HEK293 (cell line): ENCODE measurements at regions not wholly inside any gene's neighbourhood (a gene's known extent, or its start where the extent isn't known, plus 50 kb on each side); places are given as distances from the start of the nearest gene placed in this dataset.

Experiments
- OSR2 ChIP-seq: fragments of 450-650 bp; formaldehyde crosslinking; IDR thresholded peaks from 2 replicates; pipeline ENCODE4 v1.5.1; 2016; ENCODE audit warnings: missing biosample characterization, missing genetic modification characterization
- TCF7L2 ChIP-seq: IDR thresholded peaks from 2 replicates; pipeline ENCODE4 v1.6.1; 2011; ENCODE audit warnings: low read depth, mild to moderate bottlenecking, inconsistent platforms, low read length, moderate library complexity, borderline replicate concordance
- ZNF114 ChIP-seq: fragments of 450-650 bp; formaldehyde crosslinking; IDR thresholded peaks from 2 replicates; pipeline ENCODE4 v1.5.0; 2017; ENCODE audit warnings: missing biosample characterization, missing genetic modification characterization
- ZNF404 ChIP-seq: fragments of 450-650 bp; formaldehyde crosslinking; IDR thresholded peaks from 2 replicates; pipeline ENCODE4 v1.5.1; 2017; ENCODE audit warnings: missing biosample characterization, missing genetic modification characterization
- ZNF501 ChIP-seq: fragments of 450-650 bp; formaldehyde crosslinking; IDR thresholded peaks from 2 replicates; pipeline ENCODE4 v1.5.1; 2016; ENCODE audit warnings: missing biosample characterization, missing genetic modification characterization
- ZNF521 ChIP-seq: fragments of 450-650 bp; formaldehyde crosslinking; IDR thresholded peaks from 2 replicates; pipeline ENCODE4 v1.5.1; 2017; ENCODE audit warnings: missing biosample characterization, mild to moderate bottlenecking, missing genetic modification characterization
- ZNF610 ChIP-seq: fragments of 450-650 bp; formaldehyde crosslinking; IDR thresholded peaks from 2 replicates; pipeline ENCODE4 v1.5.1; 2016; ENCODE audit warnings: missing biosample characterization, missing genetic modification characterization, borderline replicate concordance
- ZNF670 ChIP-seq: fragments of 450-650 bp; formaldehyde crosslinking; IDR thresholded peaks from 2 replicates; pipeline ENCODE4 v1.5.1; 2016; ENCODE audit warnings: missing biosample characterization, missing genetic modification characterization, low read depth
- TF ChIP-seq, protein P1 (sequence below): fragments of 450-650 bp; formaldehyde crosslinking; IDR thresholded peaks from 2 replicates; pipeline ENCODE4 v1.5.1; 2016; ENCODE audit warnings: missing biosample characterization, missing genetic modification characterization
- TF ChIP-seq, protein P2 (sequence below): fragments of 450-650 bp; formaldehyde crosslinking; IDR thresholded peaks from 2 replicates; pipeline ENCODE4 v1.5.1; 2017; ENCODE audit warnings: missing biosample characterization, missing genetic modification characterization
- TF ChIP-seq, protein P3 (sequence below): fragments of 450-650 bp; formaldehyde crosslinking; IDR thresholded peaks from 2 replicates; pipeline ENCODE4 v1.5.1; 2017; ENCODE audit warnings: missing biosample characterization, missing genetic modification characterization
- TF ChIP-seq, protein P4 (sequence below): fragments of 450-650 bp; formaldehyde crosslinking; IDR thresholded peaks from 2 replicates; pipeline ENCODE4 v1.5.0; 2017; ENCODE audit warnings: missing biosample characterization, missing genetic modification characterization, borderline replicate concordance
- TF ChIP-seq, protein P5 (sequence below): IDR thresholded peaks from 2 replicates; pipeline ENCODE4 v1.6.1; 2011; ENCODE audit warnings: mild to moderate bottlenecking, low read depth, low read length, borderline replicate concordance
- TF ChIP-seq, protein P6 (sequence below): fragments of 450-650 bp; formaldehyde crosslinking; IDR thresholded peaks from 2 replicates; pipeline ENCODE4 v1.5.1; 2016; ENCODE audit warnings: missing biosample characterization, missing genetic modification characterization

DNA sequence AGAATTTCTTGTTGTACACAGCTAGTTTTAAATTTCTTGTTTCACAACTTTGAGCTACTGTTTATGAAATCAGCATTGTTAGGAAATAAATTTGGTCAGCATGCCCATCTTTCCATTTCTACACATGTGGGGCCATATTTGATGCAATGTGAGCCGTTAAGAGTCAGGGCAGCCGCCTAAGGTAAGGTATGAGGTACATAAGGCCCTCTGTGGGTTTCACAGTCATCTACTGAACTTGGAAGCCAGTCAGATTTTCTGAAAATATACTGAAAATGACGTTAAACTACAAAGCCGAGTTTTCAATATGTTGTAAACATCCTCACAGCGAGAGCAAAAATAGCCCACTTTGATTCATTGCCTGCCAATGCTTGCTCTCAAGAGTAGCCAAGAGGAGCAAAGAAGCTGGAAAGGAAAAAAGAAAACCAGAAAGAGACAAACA is 94.7 kb upstream of the PDZRN3 start:
- TF ChIP-seq, protein P1, sequence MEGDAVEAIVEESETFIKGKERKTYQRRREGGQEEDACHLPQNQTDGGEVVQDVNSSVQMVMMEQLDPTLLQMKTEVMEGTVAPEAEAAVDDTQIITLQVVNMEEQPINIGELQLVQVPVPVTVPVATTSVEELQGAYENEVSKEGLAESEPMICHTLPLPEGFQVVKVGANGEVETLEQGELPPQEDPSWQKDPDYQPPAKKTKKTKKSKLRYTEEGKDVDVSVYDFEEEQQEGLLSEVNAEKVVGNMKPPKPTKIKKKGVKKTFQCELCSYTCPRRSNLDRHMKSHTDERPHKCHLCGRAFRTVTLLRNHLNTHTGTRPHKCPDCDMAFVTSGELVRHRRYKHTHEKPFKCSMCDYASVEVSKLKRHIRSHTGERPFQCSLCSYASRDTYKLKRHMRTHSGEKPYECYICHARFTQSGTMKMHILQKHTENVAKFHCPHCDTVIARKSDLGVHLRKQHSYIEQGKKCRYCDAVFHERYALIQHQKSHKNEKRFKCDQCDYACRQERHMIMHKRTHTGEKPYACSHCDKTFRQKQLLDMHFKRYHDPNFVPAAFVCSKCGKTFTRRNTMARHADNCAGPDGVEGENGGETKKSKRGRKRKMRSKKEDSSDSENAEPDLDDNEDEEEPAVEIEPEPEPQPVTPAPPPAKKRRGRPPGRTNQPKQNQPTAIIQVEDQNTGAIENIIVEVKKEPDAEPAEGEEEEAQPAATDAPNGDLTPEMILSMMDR = no peak
- no peak for TF ChIP-seq TCF7L2
- no peak for TF ChIP-seq ZNF114 (tag by site-specific recombination)
- no peak for TF ChIP-seq ZNF521 (tag by site-specific recombination)
- no peak for TF ChIP-seq ZNF610 (tag by site-specific recombination)
- no peak for TF ChIP-seq ZNF404 (tag by site-specific recombination)
- TF ChIP-seq, protein P2, sequence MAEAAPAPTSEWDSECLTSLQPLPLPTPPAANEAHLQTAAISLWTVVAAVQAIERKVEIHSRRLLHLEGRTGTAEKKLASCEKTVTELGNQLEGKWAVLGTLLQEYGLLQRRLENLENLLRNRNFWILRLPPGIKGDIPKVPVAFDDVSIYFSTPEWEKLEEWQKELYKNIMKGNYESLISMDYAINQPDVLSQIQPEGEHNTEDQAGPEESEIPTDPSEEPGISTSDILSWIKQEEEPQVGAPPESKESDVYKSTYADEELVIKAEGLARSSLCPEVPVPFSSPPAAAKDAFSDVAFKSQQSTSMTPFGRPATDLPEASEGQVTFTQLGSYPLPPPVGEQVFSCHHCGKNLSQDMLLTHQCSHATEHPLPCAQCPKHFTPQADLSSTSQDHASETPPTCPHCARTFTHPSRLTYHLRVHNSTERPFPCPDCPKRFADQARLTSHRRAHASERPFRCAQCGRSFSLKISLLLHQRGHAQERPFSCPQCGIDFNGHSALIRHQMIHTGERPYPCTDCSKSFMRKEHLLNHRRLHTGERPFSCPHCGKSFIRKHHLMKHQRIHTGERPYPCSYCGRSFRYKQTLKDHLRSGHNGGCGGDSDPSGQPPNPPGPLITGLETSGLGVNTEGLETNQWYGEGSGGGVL (tag by site-specific recombination) = no peak
- no peak for TF ChIP-seq OSR2 (tag by site-specific recombination)
- TF ChIP-seq, protein P3, sequence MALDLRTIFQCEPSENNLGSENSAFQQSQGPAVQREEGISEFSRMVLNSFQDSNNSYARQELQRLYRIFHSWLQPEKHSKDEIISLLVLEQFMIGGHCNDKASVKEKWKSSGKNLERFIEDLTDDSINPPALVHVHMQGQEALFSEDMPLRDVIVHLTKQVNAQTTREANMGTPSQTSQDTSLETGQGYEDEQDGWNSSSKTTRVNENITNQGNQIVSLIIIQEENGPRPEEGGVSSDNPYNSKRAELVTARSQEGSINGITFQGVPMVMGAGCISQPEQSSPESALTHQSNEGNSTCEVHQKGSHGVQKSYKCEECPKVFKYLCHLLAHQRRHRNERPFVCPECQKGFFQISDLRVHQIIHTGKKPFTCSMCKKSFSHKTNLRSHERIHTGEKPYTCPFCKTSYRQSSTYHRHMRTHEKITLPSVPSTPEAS (tag by site-specific recombination) = no peak
- TF ChIP-seq ZNF670 (tag by site-specific recombination) = no peak
- no peak for TF ChIP-seq ZNF501
- TF ChIP-seq, protein P4, sequence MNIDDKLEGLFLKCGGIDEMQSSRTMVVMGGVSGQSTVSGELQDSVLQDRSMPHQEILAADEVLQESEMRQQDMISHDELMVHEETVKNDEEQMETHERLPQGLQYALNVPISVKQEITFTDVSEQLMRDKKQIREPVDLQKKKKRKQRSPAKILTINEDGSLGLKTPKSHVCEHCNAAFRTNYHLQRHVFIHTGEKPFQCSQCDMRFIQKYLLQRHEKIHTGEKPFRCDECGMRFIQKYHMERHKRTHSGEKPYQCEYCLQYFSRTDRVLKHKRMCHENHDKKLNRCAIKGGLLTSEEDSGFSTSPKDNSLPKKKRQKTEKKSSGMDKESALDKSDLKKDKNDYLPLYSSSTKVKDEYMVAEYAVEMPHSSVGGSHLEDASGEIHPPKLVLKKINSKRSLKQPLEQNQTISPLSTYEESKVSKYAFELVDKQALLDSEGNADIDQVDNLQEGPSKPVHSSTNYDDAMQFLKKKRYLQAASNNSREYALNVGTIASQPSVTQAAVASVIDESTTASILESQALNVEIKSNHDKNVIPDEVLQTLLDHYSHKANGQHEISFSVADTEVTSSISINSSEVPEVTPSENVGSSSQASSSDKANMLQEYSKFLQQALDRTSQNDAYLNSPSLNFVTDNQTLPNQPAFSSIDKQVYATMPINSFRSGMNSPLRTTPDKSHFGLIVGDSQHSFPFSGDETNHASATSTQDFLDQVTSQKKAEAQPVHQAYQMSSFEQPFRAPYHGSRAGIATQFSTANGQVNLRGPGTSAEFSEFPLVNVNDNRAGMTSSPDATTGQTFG = no peak
- TF ChIP-seq, protein P5, sequence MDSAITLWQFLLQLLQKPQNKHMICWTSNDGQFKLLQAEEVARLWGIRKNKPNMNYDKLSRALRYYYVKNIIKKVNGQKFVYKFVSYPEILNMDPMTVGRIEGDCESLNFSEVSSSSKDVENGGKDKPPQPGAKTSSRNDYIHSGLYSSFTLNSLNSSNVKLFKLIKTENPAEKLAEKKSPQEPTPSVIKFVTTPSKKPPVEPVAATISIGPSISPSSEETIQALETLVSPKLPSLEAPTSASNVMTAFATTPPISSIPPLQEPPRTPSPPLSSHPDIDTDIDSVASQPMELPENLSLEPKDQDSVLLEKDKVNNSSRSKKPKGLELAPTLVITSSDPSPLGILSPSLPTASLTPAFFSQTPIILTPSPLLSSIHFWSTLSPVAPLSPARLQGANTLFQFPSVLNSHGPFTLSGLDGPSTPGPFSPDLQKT = no peak
- TF ChIP-seq, protein P6, sequence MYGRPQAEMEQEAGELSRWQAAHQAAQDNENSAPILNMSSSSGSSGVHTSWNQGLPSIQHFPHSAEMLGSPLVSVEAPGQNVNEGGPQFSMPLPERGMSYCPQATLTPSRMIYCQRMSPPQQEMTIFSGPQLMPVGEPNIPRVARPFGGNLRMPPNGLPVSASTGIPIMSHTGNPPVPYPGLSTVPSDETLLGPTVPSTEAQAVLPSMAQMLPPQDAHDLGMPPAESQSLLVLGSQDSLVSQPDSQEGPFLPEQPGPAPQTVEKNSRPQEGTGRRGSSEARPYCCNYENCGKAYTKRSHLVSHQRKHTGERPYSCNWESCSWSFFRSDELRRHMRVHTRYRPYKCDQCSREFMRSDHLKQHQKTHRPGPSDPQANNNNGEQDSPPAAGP (tag by site-specific recombination) = no peak
